Limb (tissue), 2 donors: ENCODE measurements at regions not wholly inside any gene's neighbourhood (a gene's known extent, or its start where the extent isn't known, plus 50 kb on each side); places are given as distances from the start of the nearest gene placed in this dataset.
"Not testable (repeated sequence)": the region's sequence is repeated elsewhere in the genome, so short reads cannot be mapped to it uniquely, and the experiment has no call there.

Source experiments
- DNase-seq, 2 donors: peaks; one replicate each; pipeline ENCODE4 v3.0.0-alpha.2; 2016; ENCODE audit errors: extremely low spot score in 2 of 2

DNA sequence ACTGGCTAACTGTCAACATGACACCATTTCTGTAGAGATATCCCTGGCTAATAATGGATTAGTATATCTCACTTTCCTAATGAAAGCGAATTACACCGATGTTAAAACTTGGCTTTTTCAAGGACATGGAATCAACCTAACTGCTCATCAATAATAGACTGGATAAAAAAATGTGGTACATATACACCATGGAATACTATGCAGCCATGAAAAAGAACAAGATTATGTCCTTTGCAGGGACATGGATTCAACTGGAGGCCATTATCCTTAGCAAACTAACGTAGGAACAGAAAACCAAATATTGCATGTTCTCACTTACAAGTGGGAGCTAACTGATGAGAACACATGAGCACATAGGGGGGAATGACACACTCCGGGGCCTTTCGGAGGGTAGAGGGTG, 62.6 kb downstream of the ZIC1 start:
- DNase-seq, result no peak

DNA sequence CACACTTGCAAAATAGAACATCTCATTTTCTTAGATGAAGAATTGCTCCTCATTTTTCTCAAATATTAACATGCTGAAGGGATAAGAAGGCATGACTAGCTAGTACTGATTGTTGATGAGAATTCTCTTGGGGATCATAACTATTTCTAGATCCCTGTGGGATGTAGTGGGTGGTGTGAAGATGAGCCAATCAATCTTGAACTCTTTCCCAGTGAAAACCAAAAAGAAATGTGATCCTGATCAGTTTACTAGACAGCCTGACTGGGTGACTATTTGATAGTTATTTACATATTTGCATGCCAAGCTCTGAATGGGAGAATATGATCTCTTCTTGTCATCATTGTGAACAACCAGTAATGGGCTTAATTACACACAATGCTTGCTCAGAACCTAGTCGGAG, 63.7 kb downstream of the ZIC1 start:
- DNase-seq, result no peak

DNA sequence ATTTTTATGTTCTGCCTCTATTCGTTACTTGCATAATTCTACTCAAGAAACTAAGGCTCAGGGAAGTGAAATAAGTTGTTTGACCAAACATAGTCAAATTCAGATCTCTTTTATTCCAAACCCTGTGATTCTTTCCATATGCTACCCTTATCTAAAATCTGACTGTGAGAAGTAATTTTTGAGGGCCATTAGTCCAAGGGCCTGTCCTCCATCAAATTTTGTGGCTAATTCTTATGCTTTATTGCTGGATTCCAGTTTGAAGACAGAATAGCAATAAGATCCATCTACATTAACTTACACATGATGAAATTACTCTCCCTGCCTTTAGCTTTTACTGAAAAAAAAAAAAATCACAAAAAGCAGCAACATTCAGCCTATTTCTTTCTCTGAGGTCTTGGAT, 74.0 kb downstream of the ZIC1 start:
- DNase-seq, result no peak

GRCh38 chr3:147483578-147483977, 74.4 kb downstream of the ZIC1 start:
- DNase-seq, result no peak

- DNase-seq, result no peak
These were observed 83.9 kb downstream of the ZIC1 start for GRCh38 chr3:147493065-147493464.

DNA sequence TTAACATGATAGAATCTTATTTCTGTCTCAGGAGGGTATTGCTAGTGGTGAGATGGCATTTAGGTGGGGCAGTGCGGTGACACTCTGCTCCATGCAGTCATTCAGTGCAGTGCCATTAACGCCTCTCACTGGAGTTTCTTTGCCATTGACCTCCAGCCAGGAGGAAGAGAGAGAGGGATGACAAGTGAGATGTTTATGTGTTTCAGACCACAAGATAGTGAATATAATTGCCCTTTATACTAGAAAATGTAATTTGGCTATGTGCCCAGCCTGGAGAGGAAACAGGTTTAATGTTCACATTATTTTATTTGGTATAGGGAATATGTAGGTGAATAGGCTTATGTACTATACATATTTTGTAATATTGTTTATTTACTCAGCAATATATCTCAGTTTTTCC, 84.5 kb downstream of the ZIC1 start:
- no peak for DNase-seq

- DNase-seq, result peak in 1 of 2 donors; percentile 67
These were observed 88.1 kb downstream of the ZIC1 start for GRCh38 chr3:147497286-147497685.

DNA sequence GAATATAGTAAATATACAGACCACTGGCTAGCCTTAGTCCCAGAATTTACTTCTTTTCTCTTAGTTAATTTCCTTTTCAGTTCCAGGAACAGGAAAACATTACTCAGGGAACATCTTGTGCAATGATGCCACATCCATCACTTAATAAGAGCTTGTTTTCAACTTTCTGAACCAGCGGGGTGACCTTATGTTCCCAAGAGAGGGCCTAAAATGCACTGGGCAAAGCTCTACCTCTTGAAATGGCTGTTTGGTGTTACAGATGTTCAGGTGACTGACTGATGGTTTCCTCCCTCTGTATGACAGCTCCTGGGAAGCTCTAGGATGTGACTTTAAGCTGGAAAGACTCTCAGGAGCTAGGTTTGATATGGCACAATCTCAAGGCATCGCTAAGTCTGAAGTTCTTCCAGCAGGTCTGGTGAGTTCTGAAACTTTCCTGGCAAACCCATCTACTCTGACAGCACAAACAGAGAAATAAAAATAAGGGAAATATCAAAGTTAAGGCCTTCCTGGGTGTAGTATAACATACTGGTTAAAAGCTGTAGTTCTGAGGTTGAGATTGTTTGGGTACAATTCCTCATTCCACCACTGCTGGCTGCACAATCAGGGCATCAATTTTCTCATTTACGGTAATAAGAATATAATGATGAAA, 98.6 kb downstream of the ZIC1 start:
- no peak for DNase-seq

- DNase-seq, result peak in 1 of 2 donors; percentile 9
These were observed 100.3 kb downstream of the ZIC1 start for GRCh38 chr3:147509448-147509847.

DNA sequence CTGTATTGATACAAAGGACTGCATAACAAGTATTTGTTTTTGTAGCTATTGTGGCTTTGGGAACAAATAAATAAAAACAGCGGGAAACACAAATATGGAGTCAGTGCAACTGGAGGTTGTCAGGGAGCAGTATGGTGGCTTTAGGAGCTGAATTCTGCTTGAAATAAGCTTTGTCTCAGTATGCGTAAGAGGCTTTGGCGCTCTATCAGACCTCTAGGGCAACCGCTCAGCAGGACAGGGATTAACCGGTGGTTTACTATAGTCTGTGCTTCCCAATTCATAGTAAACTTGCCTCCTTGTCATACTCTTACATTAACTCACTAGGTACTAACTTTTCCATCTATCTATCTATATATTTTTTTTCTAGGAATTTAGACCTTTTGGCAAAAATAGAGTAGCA, 104.6 kb downstream of the ZIC1 start:
- DNase-seq, result no peak

DNA sequence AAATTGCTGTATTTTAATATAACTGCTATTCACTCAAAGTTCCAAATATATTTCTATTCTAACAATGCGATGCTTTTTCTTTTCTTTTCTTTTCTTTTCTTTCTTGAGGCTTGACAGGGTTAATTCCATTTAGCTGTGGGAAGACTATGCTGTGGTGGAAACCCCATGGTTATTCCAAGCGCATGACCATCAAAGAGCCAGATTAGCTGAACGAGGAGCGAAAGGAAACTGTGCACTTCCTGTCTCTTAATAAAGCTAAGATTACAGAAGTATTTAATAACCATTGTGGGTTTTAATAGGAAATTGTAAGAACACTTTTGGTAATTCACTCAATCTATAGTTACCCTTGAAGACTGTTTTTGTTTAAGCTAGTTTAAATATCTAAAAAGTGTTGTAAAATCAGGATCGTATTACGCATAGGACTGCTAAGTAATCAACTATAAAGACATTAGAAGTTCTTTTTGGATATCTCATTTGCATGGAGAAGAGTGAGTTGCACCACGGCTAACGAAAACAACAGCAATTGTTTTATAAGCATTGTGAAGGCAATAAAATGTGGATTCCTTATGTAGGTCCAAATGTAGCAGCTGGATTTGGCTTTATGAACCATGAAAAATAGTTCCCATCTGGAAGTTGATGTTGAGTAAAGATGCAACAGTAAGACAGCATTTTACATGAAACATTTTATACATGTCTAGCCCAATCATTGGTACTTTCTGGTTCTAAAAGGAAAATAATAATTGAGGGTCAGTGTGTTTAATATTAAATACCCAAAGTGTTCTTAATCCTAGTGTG, 105.4 kb downstream of the ZIC1 start:
- DNase-seq, result peak in 1 of 2 donors; percentile 24

DNA sequence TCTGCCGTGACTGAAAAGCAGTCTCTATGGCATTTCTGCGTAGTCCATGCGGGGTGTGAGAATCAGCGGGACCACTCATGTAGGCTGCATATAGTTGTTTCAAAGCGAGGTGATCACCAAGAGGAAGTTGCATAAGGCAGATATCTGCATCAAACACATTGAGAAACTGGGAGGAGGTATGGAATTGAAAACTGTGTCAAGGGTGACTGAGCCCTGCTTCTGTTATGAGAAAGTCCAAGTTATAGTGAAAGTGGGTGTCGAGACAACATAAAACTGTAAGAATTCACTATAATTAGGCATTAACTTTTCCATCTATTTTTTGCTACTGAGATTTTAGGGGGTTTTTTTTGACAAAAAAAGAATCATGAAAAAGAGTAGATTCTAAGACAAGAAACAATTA, 109.3 kb downstream of the ZIC1 start:
- no peak for DNase-seq

DNA sequence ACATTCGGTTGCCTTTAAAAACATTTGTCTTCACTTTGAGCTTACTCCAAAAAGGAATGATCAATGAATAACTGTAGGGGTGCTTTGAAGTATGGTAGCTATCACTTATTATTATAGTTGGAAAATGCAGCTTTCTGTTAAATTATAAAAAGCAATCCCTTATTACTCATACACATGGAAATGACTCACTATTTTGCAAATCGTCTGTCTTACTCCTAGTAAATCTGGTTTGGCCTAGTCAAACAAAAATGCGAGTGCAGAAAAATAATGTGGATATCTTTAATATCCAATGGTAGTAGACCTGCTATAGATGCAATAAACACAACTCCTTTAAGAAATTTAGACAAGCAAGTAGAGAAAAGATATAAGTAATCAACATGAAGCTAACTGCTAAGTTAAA, 112.5 kb downstream of the ZIC1 start:
- DNase-seq, result no peak

DNA sequence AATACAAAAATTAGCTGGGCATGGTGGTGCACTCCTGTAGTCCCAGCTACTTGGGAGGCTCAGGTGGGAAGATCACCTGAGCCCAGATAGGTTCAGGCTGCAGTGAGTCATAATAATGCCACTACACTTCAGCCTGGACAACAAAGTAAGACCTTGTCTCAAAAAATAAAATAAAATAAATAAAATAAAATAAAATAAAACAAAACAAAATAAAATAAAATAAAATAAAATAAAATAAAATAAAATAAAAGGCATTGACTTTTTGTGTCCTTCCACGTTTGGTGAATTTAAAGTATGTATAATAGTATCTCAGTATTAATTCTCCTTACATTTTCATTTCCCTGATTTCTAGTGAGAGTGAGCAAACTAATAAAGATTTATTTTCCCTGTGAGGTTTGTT, 113.6 kb downstream of the ZIC1 start:
- not testable (repeated sequence) for DNase-seq

DNA sequence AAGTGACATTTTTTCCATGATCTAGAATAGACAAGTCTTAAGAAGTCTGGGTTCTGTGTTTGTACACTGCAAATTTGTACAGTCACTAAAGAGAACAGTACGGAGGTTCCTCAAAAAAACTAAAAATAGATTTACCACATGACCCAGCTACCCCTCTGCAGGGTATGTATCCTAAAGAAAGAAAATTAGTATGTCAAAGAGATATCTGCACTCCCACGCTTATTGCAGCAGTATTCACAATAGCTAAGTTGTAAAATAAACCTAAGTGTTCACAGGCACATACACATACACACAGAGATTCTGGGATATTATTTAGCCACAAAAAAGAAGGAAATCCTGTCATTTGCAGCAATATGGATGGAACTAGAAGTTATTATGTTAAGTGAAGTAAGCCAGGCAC, 120.4 kb downstream of the ZIC1 start:
- no peak for DNase-seq

- DNase-seq, result no peak
These were observed 128.9 kb downstream of the ZIC1 start for GRCh38 chr3:147538034-147538433.

- no peak for DNase-seq
These were observed 131.8 kb downstream of the ZIC1 start for GRCh38 chr3:147540921-147541320.

DNA sequence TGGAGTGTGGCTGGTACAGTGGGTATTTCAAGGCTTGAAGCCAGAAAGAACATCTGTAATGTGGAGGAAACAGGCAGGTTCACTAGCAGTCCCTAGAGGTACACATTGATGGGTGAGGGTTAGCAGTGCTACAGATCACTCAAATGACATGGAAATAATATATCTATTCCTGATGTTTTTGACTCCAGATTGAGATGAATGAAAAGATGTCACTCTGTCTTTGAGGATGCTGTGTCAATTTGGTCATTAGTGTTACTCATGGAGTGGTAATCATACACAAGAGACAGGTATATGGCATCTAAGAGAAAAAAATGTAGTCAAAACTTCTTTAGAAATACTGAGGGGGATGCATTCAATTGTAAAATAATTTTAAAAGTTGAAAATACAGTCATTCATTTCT, 135.1 kb downstream of the ZIC1 start:
- DNase-seq, result no peak

GRCh38 chr3:147551491-147551890, 142.3 kb downstream of the ZIC1 start:
- DNase-seq, result no peak

GRCh38 chr3:147554332-147554731, 145.2 kb downstream of the ZIC1 start:
- DNase-seq, result peak in 1 of 2 donors; percentile 32

DNA sequence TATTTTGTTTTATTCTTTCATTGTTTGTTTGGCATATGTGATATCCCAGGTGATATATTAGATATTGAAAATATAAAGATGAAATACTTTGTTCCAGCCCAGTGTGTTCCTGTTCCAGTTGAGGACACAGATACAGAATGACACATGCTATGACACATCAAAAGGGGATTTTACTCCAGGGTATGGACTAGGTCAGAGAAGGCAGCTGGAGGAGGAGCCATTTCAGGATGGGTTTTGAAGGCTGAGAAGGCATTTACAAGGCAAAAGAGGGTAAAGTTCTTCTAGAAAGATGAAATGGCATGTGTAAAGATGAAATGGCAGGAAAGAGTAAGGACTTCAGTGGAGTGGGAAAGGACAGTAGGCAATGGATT, 163.8 kb downstream of the ZIC1 start:
- no peak for DNase-seq

GRCh38 chr3:147574621-147575020, 165.5 kb downstream of the ZIC1 start:
- peak; percentile 29 to 54 for DNase-seq

- peak in 1 of 2 donors; percentile 46 for DNase-seq
These were observed 166.2 kb downstream of the ZIC1 start for GRCh38 chr3:147575391-147575790.
